Naive thymus-derived CD4-positive, alpha-beta T cell (primary cell): ENCODE measurements at regions not wholly inside any gene's neighbourhood (a gene's known extent, or its start where the extent isn't known, plus 50 kb on each side); places are given as distances from the start of the nearest gene placed in this dataset.

ENCODE experiments used
- ATAC-seq: fragments of 150-1000 bp; cut with Tn5 transposase; 2 replicates; pipeline ENCODE4 v1.10.0; 2021; ENCODE audit warnings: mild to moderate bottlenecking, moderate library complexity
- CTCF ChIA-PET: fragments of 350-600 bp; sonication (Branson Sonifier 250); formaldehyde crosslinking; loops from one replicate; lab custom pipeline; 2021; ENCODE audit warnings: antibody characterized with exemption; lab: Charles Lee
- POLR2A ChIA-PET: fragments of 350-600 bp; sonication (Branson Sonifier 250); formaldehyde crosslinking; loops from one replicate; lab custom pipeline; 2021; ENCODE audit warnings: antibody characterized with exemption, inconsistent platforms; lab: Charles Lee
- DNase-seq, 9 donors: peaks; one replicate each; pipeline versions ENCODE4 v3.0.0 to v3.0.0-alpha.2; 2020 to 2022; ENCODE audit warnings: mixed read lengths in 1 of 9
- H3K27ac ChIP-seq: one replicate; pipeline ENCODE4 v1.7.0; 2013; ENCODE audit warnings: mild to moderate bottlenecking, low read depth, low read length, moderate library complexity
- H3K27me3 ChIP-seq, 2 donors: one replicate each; pipeline ENCODE4 v1.7.0; 2013; ENCODE audit warnings: low read length in 2 of 2, mild to moderate bottlenecking in 2 of 2, moderate library complexity in 2 of 2; ENCODE audit not compliant: control insufficient read depth in 2 of 2, insufficient read depth in 2 of 2
- H3K36me3 ChIP-seq, 3 experiments: 1 replicate in 2 of 3; 2 replicates in 1 of 3; pipeline ENCODE4 v1.7.0; 2013; ENCODE audit warnings: low read length in 3 of 3, mild to moderate bottlenecking in 3 of 3, moderate library complexity in 1 of 3; ENCODE audit not compliant: insufficient read depth in 3 of 3, control insufficient read depth in 2 of 3
- H3K4me1 ChIP-seq, 2 donors: one replicate each; pipeline ENCODE4 v1.7.0; 2013; ENCODE audit warnings: low read length in 2 of 2, mild to moderate bottlenecking in 2 of 2, moderate library complexity in 1 of 2; ENCODE audit not compliant: control insufficient read depth in 2 of 2, insufficient read depth in 2 of 2
- H3K4me3 ChIP-seq: 2 replicates; pipeline ENCODE4 v1.7.0; 2013; ENCODE audit warnings: mild to moderate bottlenecking, low read length
- H3K9me3 ChIP-seq, 3 experiments: 1 replicate in 2 of 3; 2 replicates in 1 of 3; pipeline ENCODE4 v1.7.0; 2013; ENCODE audit warnings: low read length in 3 of 3; ENCODE audit not compliant: control insufficient read depth in 2 of 3
- H3K27ac Mint-ChIP-seq, 9 donors: one replicate each; pipeline ENCODE4 v1.8.0; 2020 to 2022; ENCODE audit warnings: mixed read lengths in 9 of 9, mild to moderate bottlenecking in 8 of 9, moderate library complexity in 5 of 9, inconsistent platforms in 2 of 9
- H3K27me3 Mint-ChIP-seq, 5 donors: one replicate each; pipeline ENCODE4 v1.8.0; 2021 to 2022; ENCODE audit warnings: mixed read lengths in 5 of 5, mild to moderate bottlenecking in 1 of 5
- H3K36me3 Mint-ChIP-seq, 5 donors: one replicate each; pipeline ENCODE4 v1.8.0; 2020 to 2022; ENCODE audit warnings: mixed read lengths in 5 of 5, mild to moderate bottlenecking in 3 of 5, inconsistent platforms in 1 of 5
- H3K4me1 Mint-ChIP-seq, 7 donors: one replicate each; pipeline ENCODE4 v1.8.0; 2020 to 2022; ENCODE audit warnings: mixed read lengths in 7 of 7, mild to moderate bottlenecking in 3 of 7, inconsistent platforms in 1 of 7
- H3K4me3 Mint-ChIP-seq, 10 donors: one replicate each; pipeline ENCODE4 v1.8.0; 2020 to 2022; ENCODE audit warnings: mild to moderate bottlenecking in 10 of 10, mixed read lengths in 10 of 10, moderate library complexity in 6 of 10, inconsistent platforms in 2 of 10
- H3K9me3 Mint-ChIP-seq, 11 donors: one replicate each; pipeline ENCODE4 v1.8.0; 2020 to 2022; ENCODE audit warnings: mixed read lengths in 11 of 11, mild to moderate bottlenecking in 4 of 11, inconsistent platforms in 1 of 11, moderate library complexity in 1 of 11
- intact Hi-C, 2 donors: fragments of 100-400 bp; cut with micrococcal nuclease; formaldehyde crosslinking; loops; one replicate each; pipeline ENCODE4 v1.15.1; 2023

DNA sequence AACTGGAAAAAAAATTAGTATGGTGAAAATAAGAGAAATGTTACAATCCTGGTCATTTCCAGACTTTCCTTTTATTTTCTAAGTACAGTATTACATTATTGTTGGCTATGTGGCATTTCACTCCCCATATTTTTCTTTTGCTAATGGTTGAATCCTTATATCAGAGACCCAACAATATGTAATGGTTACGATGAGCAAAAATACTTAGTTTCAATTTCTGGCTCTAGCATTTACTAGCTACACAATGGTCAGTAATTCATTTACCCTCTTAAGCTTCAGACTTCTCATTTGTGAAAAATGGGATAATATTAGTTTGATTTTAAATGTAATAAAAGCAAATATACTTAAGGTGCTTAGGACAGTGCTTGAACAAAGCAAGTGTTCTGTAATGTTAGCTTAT lies 942.9 kb upstream of the PABPC4L start:
- H3K4me1 Mint-ChIP-seq, result no peaks in the 10 kb centered on the region
- ATAC-seq (no peak), DNase-seq (no peak)
- ChIA-PET CTCF (no interaction called here), POLR2A (no interaction called here)
- no peaks in the 10 kb centered on the region for H3K27me3 ChIP-seq
- H3K27ac ChIP-seq, result no peak overlapping the region
- no peaks in the 10 kb centered on the region for H3K9me3 ChIP-seq
- no peak overlapping the region for H3K4me3 ChIP-seq
- no peaks in the 10 kb centered on the region for H3K36me3 Mint-ChIP-seq
- H3K36me3 ChIP-seq, result no peaks in the 10 kb centered on the region
- H3K27me3 Mint-ChIP-seq, result no peaks in the 10 kb centered on the region
- peaks cover 0 to 18% (median 2%) of the 10 kb centered on the region in 11 donors for H3K9me3 Mint-ChIP-seq
- no peaks in the 10 kb centered on the region for H3K4me1 ChIP-seq
- H3K4me3 Mint-ChIP-seq, result no peak overlapping the region
- intact Hi-C loops, result no loop called here
- no peak overlapping the region for H3K27ac Mint-ChIP-seq

DNA sequence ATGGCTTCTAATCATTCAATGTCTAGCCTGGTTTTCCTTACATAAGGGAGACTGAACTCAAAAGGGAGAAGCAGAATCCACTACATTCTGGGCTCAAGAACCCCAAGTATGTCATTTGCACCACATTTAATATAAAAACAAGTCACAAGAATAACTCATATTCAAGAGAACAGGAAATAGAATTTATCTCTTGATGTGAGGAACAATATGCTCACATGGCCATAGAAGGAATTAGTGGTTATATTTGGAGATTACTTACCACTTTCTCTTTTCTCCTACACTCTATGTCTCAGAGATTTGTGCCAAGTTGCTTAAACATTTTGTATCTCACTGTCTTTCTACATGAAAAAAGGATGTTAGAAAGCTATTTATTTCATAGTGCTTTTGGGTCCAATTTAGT lies 922.6 kb upstream of the PABPC4L start:
- no peak for DNase-seq
- POLR2A ChIA-PET, result no interaction called here
- CTCF ChIA-PET, result no interaction called here
- peaks cover 0 to 28% (median 1%) of the 10 kb centered on the region in 11 donors for H3K9me3 Mint-ChIP-seq
- no peaks in the 10 kb centered on the region for H3K4me1 Mint-ChIP-seq
- no peaks in the 10 kb centered on the region for H3K4me1 ChIP-seq
- no peak overlapping the region for H3K4me3 Mint-ChIP-seq
- no peaks in the 10 kb centered on the region for H3K27me3 Mint-ChIP-seq
- H3K4me3 ChIP-seq, result no peak overlapping the region
- H3K27ac ChIP-seq, result no peak overlapping the region
- H3K36me3 Mint-ChIP-seq, result no peaks in the 10 kb centered on the region
- no peak overlapping the region for H3K27ac Mint-ChIP-seq
- H3K27me3 ChIP-seq, result no peaks in the 10 kb centered on the region
- H3K9me3 ChIP-seq, result no peaks in the 10 kb centered on the region
- intact Hi-C loops, result no loop called here
- H3K36me3 ChIP-seq, result no peaks in the 10 kb centered on the region
- no peak for ATAC-seq

DNA sequence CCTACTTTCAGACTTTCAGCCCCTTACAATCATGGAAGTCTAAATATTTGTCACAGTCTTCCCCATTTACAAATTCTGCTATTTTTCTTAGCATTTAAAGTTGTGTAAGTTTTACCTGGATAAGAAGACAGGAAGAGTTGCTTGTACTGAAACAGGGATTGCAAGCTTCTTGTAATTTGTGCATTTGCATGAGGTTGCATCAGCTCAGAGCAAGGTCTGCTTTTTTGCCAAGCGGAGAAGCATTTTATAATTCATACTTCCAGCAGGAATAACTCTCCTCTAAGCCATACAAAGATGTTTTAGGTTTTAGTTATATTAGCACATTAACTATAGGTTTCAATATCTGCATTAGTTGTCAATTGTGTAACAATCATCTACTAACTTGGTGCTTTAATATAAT lies 922.0 kb upstream of the PABPC4L start:
- intact Hi-C loops, result no loop called here
- Mint-ChIP-seq H3K27me3 (no peaks in the 10 kb centered on the region), H3K27ac (no peak overlapping the region)

DNA sequence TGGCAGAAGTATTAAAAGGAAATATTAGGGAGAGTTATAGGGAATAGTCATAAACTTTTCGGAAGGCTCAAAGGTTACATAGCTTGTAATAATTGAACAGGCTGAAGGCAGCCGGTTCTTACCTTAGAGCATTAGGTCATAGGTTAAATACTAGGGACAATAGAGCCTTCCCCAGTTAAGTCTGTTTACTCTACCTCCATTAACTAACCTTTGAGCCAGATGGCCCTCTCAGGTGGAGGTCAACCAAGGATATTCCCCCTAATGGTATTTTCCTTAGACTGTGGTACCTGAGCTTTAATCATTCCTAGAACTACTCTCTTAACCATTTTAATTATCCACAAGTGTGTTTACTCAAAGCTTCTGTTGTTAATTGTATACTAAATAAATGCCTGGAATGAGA lies 920.9 kb upstream of the PABPC4L start:
- Histone ChIP-seq H3K27ac (no peak overlapping the region), H3K27me3 (no peaks in the 10 kb centered on the region), H3K9me3 (no peaks in the 10 kb centered on the region), H3K36me3 (no peaks in the 10 kb centered on the region), H3K4me1 (no peaks in the 10 kb centered on the region), H3K4me3 (no peak overlapping the region)
- DNase-seq (no peak), ATAC-seq (no peak)
- CTCF ChIA-PET, result no interaction called here
- POLR2A ChIA-PET, result no interaction called here
- Mint-ChIP-seq H3K9me3 (peaks cover 0 to 27% (median 3%) of the 10 kb centered on the region in 11 donors), H3K4me3 (no peak overlapping the region), H3K27ac (no peak overlapping the region), H3K27me3 (no peaks in the 10 kb centered on the region), H3K4me1 (no peaks in the 10 kb centered on the region), H3K36me3 (no peaks in the 10 kb centered on the region)
- intact Hi-C loops, result no loop called here

More for the DNA sequence above, 922.0 kb upstream of the PABPC4L start:
- Histone ChIP-seq H3K4me1 (no peaks in the 10 kb centered on the region), H3K36me3 (no peaks in the 10 kb centered on the region), H3K4me3 (no peak overlapping the region), H3K27ac (no peak overlapping the region), H3K9me3 (no peaks in the 10 kb centered on the region), H3K27me3 (no peaks in the 10 kb centered on the region)
- Mint-ChIP-seq H3K9me3 (peaks cover 0 to 31% (median 1%) of the 10 kb centered on the region in 11 donors), H3K4me1 (no peaks in the 10 kb centered on the region), H3K36me3 (no peaks in the 10 kb centered on the region), H3K4me3 (no peak overlapping the region)
- DNase-seq (no peak), ATAC-seq (no peak)
- ChIA-PET CTCF (no interaction called here), POLR2A (no interaction called here)

GRCh38 chr4:135120195-135120594 lies 918.6 kb upstream of the PABPC4L start:
- intact Hi-C loops, result no loop called here
- Mint-ChIP-seq H3K27ac (no peak overlapping the region), H3K4me1 (no peaks in the 10 kb centered on the region), H3K27me3 (no peaks in the 10 kb centered on the region), H3K9me3 (peaks cover 0 to 33% (median 0%) of the 10 kb centered on the region in 11 donors), H3K4me3 (no peak overlapping the region), H3K36me3 (no peaks in the 10 kb centered on the region)
- no peak for DNase-seq
- ATAC-seq, result no peak
- ChIA-PET CTCF (no interaction called here), POLR2A (no interaction called here)
- H3K9me3 ChIP-seq, result no peaks in the 10 kb centered on the region
- H3K4me1 ChIP-seq, result no peaks in the 10 kb centered on the region
- H3K36me3 ChIP-seq, result no peaks in the 10 kb centered on the region
- no peak overlapping the region for H3K4me3 ChIP-seq
- no peaks in the 10 kb centered on the region for H3K27me3 ChIP-seq
- H3K27ac ChIP-seq, result no peak overlapping the region

- Histone ChIP-seq H3K4me1 (no peaks in the 10 kb centered on the region), H3K9me3 (no peaks in the 10 kb centered on the region), H3K27ac (no peak overlapping the region), H3K27me3 (no peaks in the 10 kb centered on the region), H3K36me3 (no peaks in the 10 kb centered on the region), H3K4me3 (no peak overlapping the region)
- Mint-ChIP-seq H3K27ac (no peak overlapping the region), H3K9me3 (peaks cover 0 to 29% (median 6%) of the 10 kb centered on the region in 11 donors), H3K27me3 (no peaks in the 10 kb centered on the region), H3K36me3 (no peaks in the 10 kb centered on the region), H3K4me3 (no peak overlapping the region), H3K4me1 (no peaks in the 10 kb centered on the region)
- POLR2A ChIA-PET, result no interaction called here
- CTCF ChIA-PET, result no interaction called here
- intact Hi-C loops, result no loop called here
- no peak for DNase-seq
- ATAC-seq, result no peak
These were observed 912.5 kb upstream of the PABPC4L start for GRCh38 chr4:135114079-135114478.

GRCh38 chr4:135098061-135098460 lies 896.5 kb upstream of the PABPC4L start:
- H3K27ac ChIP-seq, result no peak overlapping the region
- H3K4me1 ChIP-seq, result no peaks in the 10 kb centered on the region
- Mint-ChIP-seq H3K4me3 (no peak overlapping the region), H3K27me3 (no peaks in the 10 kb centered on the region), H3K27ac (no peak overlapping the region), H3K9me3 (peaks cover 0 to 8% (median 0%) of the 10 kb centered on the region in 11 donors), H3K36me3 (no peaks in the 10 kb centered on the region), H3K4me1 (no peaks in the 10 kb centered on the region)
- no peaks in the 10 kb centered on the region for H3K9me3 ChIP-seq
- H3K27me3 ChIP-seq, result no peaks in the 10 kb centered on the region
- intact Hi-C loops, result no loop called here
- no peak for DNase-seq
- no peaks in the 10 kb centered on the region for H3K36me3 ChIP-seq
- POLR2A ChIA-PET, result no interaction called here
- H3K4me3 ChIP-seq, result no peak overlapping the region
- ATAC-seq, result no peak
- CTCF ChIA-PET, result no interaction called here
